Panc1 (cell line): ENCODE measurements at regions not wholly inside any gene's neighbourhood (a gene's known extent, or its start where the extent isn't known, plus 50 kb on each side); places are given as distances from the start of the nearest gene placed in this dataset.
A peak's percentile ranks its signal among the peaks of the same experiment; 100 is the strongest.

ENCODE experiments used
- ATAC-seq: fragments of 200-7000 bp; cut with Tn5 transposase; 2 replicates; pipeline ENCODE4 v1.9.1; 2020; ENCODE audit warnings: mild to moderate bottlenecking, moderate library complexity
- BruUV-seq: library from RNA; stranded (reverse); fragments of 400-500 nt; replicated peaks from 2 replicates; lab custom pipeline; 2021; lab: Mats Ljungman, UMichigan
- CTCF ChIA-PET: fragments of 300-600 bp; sonication (Branson Sonifier 250); formaldehyde crosslinking; loops from one replicate; lab custom pipeline; 2022; ENCODE audit warnings: antibody characterized with exemption; lab: Charles Lee
- POLR2A ChIA-PET: fragments of 300-600 bp; sonication (Branson Sonifier 250); formaldehyde crosslinking; loops from one replicate; lab custom pipeline; 2022; ENCODE audit warnings: antibody characterized with exemption; lab: Charles Lee
- DNase-seq: peaks from one replicate; pipeline ENCODE4 v3.0.0-alpha.2; 2010; ENCODE audit warnings: low read depth, low spot score
- H3K27ac ChIP-seq: 2 replicates; pipeline ENCODE4 v1.5.1; 2011; ENCODE audit warnings: mild to moderate bottlenecking, low read length, inconsistent platforms
- H3K27me3 ChIP-seq: fragments of 200-500 bp; sonication (Bioruptor generic); 2 replicates; pipeline ENCODE4 v1.6.0; 2014; ENCODE audit warnings: low read length, inconsistent platforms; ENCODE audit not compliant: control insufficient read depth, insufficient read depth
- H3K36me3 ChIP-seq: fragments of 200-500 bp; sonication (Bioruptor generic); 2 replicates; pipeline ENCODE4 v1.5.1; 2014; ENCODE audit warnings: inconsistent platforms, mild to moderate bottlenecking, low read length, moderate library complexity; ENCODE audit not compliant: control insufficient read depth, insufficient read depth
- H3K4me1 ChIP-seq: 2 replicates; pipeline ENCODE4 v1.5.1; 2011; ENCODE audit warnings: inconsistent platforms, mild to moderate bottlenecking, low read length, moderate library complexity; ENCODE audit not compliant: control insufficient read depth, insufficient read depth
- H3K4me3 ChIP-seq, 2 experiments: 2 replicates each; pipeline ENCODE4 v1.5.1; 2011 to 2012; ENCODE audit warnings: low read depth in 2 of 2, low read length in 2 of 2, mild to moderate bottlenecking in 2 of 2, inconsistent platforms in 1 of 2, moderate library complexity in 1 of 2
- H3K9me3 ChIP-seq: fragments of 200-500 bp; sonication (Bioruptor generic); 2 replicates; pipeline ENCODE4 v1.5.1; 2014; ENCODE audit warnings: low read depth, mild to moderate bottlenecking, inconsistent platforms, low read length, moderate library complexity; ENCODE audit not compliant: control insufficient read depth, insufficient read depth
- CTCF ChIP-seq: fragments of 450-650 bp; IDR thresholded peaks from 2 replicates; pipeline ENCODE4 v1.5.1; 2017; ENCODE audit warnings: mild to moderate bottlenecking
- POLR2AphosphoS5 ChIP-seq: IDR thresholded peaks from 2 replicates; pipeline ENCODE4 v1.6.1; 2012; ENCODE audit warnings: mild to moderate bottlenecking, low read depth, low read length, moderate library complexity
- SIN3A ChIP-seq: IDR thresholded peaks from 2 replicates; pipeline ENCODE4 v1.6.1; 2012; ENCODE audit warnings: low read depth, mild to moderate bottlenecking, low read length, moderate library complexity, borderline replicate concordance; ENCODE audit not compliant: insufficient read depth
- TCF7L2 ChIP-seq: IDR thresholded peaks from 2 replicates; pipeline ENCODE4 v1.6.1; 2011; ENCODE audit warnings: mild to moderate bottlenecking, low read depth, low read length, inconsistent platforms
- in situ Hi-C: cut with HindIII; loops from 2 replicates; pipeline ENCODE4 v1.10.0; 2016; ENCODE audit warnings: low sequenced_read_pairs, low pct_unique_long_range_greater_than_20kb
- intact Hi-C: fragments of 100-400 bp; cut with micrococcal nuclease; formaldehyde crosslinking; loops from one replicate; pipeline ENCODE4 v1.10.0; 2022; ENCODE audit not compliant: unreplicated experiment
- TF ChIP-seq, protein P1 (sequence below), 2 experiments: IDR thresholded peaks; 2 replicates each; pipeline ENCODE4 v1.6.1; 2011 to 2012; ENCODE audit warnings: low read depth in 2 of 2, control low read depth in 1 of 2, low read length in 1 of 2, mild to moderate bottlenecking in 1 of 2, moderate library complexity in 1 of 2; ENCODE audit not compliant: insufficient read depth in 1 of 2

DNA sequence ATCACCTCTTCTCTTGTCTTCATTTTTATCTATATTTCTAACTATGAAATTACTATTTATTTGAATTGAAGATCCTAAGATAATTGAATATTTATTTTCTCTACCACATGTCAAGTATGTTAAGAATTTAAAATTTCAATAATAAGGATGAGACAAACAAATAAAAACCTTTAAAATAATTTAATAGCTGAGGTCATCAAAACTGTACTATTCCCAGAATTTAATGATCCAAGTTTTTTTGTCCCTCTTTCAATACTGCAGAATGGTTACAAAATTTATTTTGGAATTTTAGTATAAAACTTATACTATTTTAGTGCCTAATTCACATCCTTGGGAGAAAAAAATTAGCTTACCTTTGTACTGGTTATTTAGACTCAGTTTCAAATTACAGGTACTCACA, 774.9 kb downstream of the ROBO2 start:
- in situ Hi-C loops: no loop called here
- ChIA-PET POLR2A (no interaction called here), CTCF (no interaction called here)
- ATAC-seq (no peak), DNase-seq (no peak)
- intact Hi-C loops: no loop called here
- no peak overlapping the region for H3K4me3 ChIP-seq
- BruUV-seq: no TSS peak
- no peaks in the 10 kb centered on the region for H3K36me3 ChIP-seq
- H3K4me1 ChIP-seq: no peaks in the 10 kb centered on the region
- TF ChIP-seq, protein P1, sequence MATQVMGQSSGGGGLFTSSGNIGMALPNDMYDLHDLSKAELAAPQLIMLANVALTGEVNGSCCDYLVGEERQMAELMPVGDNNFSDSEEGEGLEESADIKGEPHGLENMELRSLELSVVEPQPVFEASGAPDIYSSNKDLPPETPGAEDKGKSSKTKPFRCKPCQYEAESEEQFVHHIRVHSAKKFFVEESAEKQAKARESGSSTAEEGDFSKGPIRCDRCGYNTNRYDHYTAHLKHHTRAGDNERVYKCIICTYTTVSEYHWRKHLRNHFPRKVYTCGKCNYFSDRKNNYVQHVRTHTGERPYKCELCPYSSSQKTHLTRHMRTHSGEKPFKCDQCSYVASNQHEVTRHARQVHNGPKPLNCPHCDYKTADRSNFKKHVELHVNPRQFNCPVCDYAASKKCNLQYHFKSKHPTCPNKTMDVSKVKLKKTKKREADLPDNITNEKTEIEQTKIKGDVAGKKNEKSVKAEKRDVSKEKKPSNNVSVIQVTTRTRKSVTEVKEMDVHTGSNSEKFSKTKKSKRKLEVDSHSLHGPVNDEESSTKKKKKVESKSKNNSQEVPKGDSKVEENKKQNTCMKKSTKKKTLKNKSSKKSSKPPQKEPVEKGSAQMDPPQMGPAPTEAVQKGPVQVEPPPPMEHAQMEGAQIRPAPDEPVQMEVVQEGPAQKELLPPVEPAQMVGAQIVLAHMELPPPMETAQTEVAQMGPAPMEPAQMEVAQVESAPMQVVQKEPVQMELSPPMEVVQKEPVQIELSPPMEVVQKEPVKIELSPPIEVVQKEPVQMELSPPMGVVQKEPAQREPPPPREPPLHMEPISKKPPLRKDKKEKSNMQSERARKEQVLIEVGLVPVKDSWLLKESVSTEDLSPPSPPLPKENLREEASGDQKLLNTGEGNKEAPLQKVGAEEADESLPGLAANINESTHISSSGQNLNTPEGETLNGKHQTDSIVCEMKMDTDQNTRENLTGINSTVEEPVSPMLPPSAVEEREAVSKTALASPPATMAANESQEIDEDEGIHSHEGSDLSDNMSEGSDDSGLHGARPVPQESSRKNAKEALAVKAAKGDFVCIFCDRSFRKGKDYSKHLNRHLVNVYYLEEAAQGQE (IDR thresholded peaks at IDR 0.05; ENCODE audit: insufficient read depth in 1 of 2, low read depth in 2 of 2, low read length in 1 of 2): no peak
- no peak for TF ChIP-seq POLR2AphosphoS5
- TF ChIP-seq TCF7L2: no peak
- no peak for TF ChIP-seq SIN3A
- TF ChIP-seq CTCF: no peak
- no peaks in the 10 kb centered on the region for H3K9me3 ChIP-seq
- no peaks in the 10 kb centered on the region for H3K27me3 ChIP-seq
- H3K27ac ChIP-seq: no peak overlapping the region

DNA sequence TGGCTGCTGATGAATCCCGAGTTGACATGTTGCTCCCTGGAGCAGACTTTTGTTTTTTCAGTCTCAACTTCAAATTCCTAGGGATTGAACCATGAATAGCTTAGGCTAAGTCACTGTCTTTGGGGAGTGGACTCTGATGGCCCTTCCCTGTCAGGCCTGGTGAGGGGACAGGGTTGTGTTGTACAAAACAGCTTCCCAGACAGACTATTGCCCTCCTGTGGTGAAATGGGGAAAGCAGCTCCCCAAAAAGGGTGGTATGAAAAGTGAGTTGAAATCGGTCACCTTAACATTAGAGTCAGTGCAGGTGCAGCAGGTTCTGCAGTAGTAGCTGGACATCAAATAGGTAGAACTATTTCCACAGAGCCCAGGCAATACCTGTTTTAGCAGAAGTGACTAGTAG, 775.6 kb downstream of the ROBO2 start:
- intact Hi-C loops (no loop called here), in situ Hi-C loops (no loop called here)
- POLR2A ChIA-PET: no interaction called here
- no peaks in the 10 kb centered on the region for H3K27me3 ChIP-seq
- no peaks in the 10 kb centered on the region for H3K9me3 ChIP-seq
- BruUV-seq: no TSS peak
- DNase-seq (no peak), ATAC-seq (no peak)
- no peak overlapping the region for H3K4me3 ChIP-seq
- no peaks in the 10 kb centered on the region for H3K4me1 ChIP-seq
- TF ChIP-seq CTCF (peak; percentile 13; the same call in 1 of the 2 replicates), SIN3A (no peak)
- no peaks in the 10 kb centered on the region for H3K36me3 ChIP-seq
- CTCF ChIA-PET: no interaction called here
- H3K27ac ChIP-seq: no peak overlapping the region

DNA sequence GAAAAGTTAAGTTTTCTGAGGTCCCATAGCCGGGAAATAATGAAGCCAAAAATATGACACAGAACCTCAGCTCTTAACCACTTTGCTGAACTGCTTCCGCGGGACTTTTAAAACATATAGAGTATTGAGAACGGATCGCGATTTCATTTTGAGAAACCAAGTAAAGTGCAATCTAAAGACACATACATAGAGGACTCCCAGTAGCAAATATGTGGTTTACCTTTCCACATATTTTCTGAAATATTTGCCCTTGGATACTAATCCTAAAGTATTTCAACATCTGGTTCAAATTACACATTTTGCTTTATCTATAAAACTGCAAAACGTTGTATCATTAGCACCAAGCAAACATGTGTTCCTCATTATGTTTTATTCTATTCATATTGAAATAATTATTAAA, 776.5 kb downstream of the ROBO2 start:
- H3K27me3 ChIP-seq: no peaks in the 10 kb centered on the region
- no TSS peak for BruUV-seq
- H3K4me1 ChIP-seq: no peaks in the 10 kb centered on the region
- H3K36me3 ChIP-seq: no peaks in the 10 kb centered on the region
- no peak overlapping the region for H3K27ac ChIP-seq
- ATAC-seq: no peak
- H3K4me3 ChIP-seq: no peak overlapping the region
- in situ Hi-C loops: no loop called here
- ChIA-PET CTCF (no interaction called here), POLR2A (no interaction called here)
- intact Hi-C loops: no loop called here
- no peak for DNase-seq
- no peak for TF ChIP-seq POLR2AphosphoS5
- no peak for TF ChIP-seq TCF7L2
- TF ChIP-seq, protein P1 (IDR thresholded peaks at IDR 0.05; ENCODE audit: insufficient read depth in 1 of 2, low read depth in 2 of 2, low read length in 1 of 2): no peak
- no peak for TF ChIP-seq SIN3A
- H3K9me3 ChIP-seq: no peaks in the 10 kb centered on the region
